ENCODE measurements at regions not wholly inside any gene's neighbourhood (a gene's known extent, or its start where the extent isn't known, plus 50 kb on each side); places are given as distances from the start of the nearest gene placed in this dataset.

GRCh38 chr5:171593976-171594375 is 174.5 kb downstream of the FGF18 start:
- DNase-seq (ENCODE audit: insufficient read length, low spot score, missing footprints), result no peak
- Histone ChIP-seq H3K4me2 (ENCODE audit: insufficient read depth, low read length) (no peak overlapping the region), H3K79me2 (ENCODE audit: insufficient read depth, low read length) (no peaks in the 10 kb centered on the region), H3K36me3 (ENCODE audit: insufficient read depth, low read length) (no peaks in the 10 kb centered on the region), H3K9me3 (ENCODE audit: low read depth, low read length) (no peaks in the 10 kb centered on the region), H3K27me3 (ENCODE audit: insufficient read depth, low read length) (peaks cover 15% of the 10 kb centered on the region), H3K27ac (ENCODE audit: low read depth, low read length) (no peak overlapping the region), H3K4me3 (ENCODE audit: insufficient read depth, low read length) (no peak overlapping the region), H4K20me1 (ENCODE audit: insufficient read depth, low read length) (no peaks in the 10 kb centered on the region), H3K4me1 (ENCODE audit: insufficient read depth, low read length) (peaks cover 8% of the 10 kb centered on the region), H2AFZ (ENCODE audit: low read length) (no peak overlapping the region)
- no peak for TF ChIP-seq CTCF (IDR thresholded peaks at IDR 0.05; ENCODE audit: extremely low read depth, low read depth, low read length)

GRCh38 chr5:171595401-171595800 is 176.0 kb downstream of the FGF18 start:
- Histone ChIP-seq H2AFZ (ENCODE audit: low read length) (no peak overlapping the region), H3K79me2 (ENCODE audit: insufficient read depth, low read length) (no peaks in the 10 kb centered on the region), H3K27me3 (ENCODE audit: insufficient read depth, low read length) (peaks cover 12% of the 10 kb centered on the region), H3K4me1 (ENCODE audit: insufficient read depth, low read length) (peaks cover 8% of the 10 kb centered on the region), H3K4me2 (ENCODE audit: insufficient read depth, low read length) (no peak overlapping the region), H3K4me3 (ENCODE audit: insufficient read depth, low read length) (no peak overlapping the region), H3K36me3 (ENCODE audit: insufficient read depth, low read length) (no peaks in the 10 kb centered on the region), H4K20me1 (ENCODE audit: insufficient read depth, low read length) (no peaks in the 10 kb centered on the region), H3K9me3 (ENCODE audit: low read depth, low read length) (no peaks in the 10 kb centered on the region), H3K27ac (ENCODE audit: low read depth, low read length) (no peak overlapping the region)
- no peak for TF ChIP-seq CTCF (IDR thresholded peaks at IDR 0.05; ENCODE audit: extremely low read depth, low read depth, low read length)
- DNase-seq (ENCODE audit: insufficient read length, low spot score, missing footprints), result no peak

GRCh38 chr5:171595801-171596231 is 176.4 kb downstream of the FGF18 start:
- H3K27ac ChIP-seq (ENCODE audit: low read depth, low read length), result no peak overlapping the region
- no peak overlapping the region for H2AFZ ChIP-seq (ENCODE audit: low read length)
- TF ChIP-seq CTCF (IDR thresholded peaks at IDR 0.05; ENCODE audit: extremely low read depth, low read depth, low read length), result no peak
- H3K36me3 ChIP-seq (ENCODE audit: insufficient read depth, low read length), result no peaks in the 10 kb centered on the region
- DNase-seq (ENCODE audit: insufficient read length, low spot score, missing footprints), result peak; percentile 51
- H3K9me3 ChIP-seq (ENCODE audit: low read depth, low read length), result no peaks in the 10 kb centered on the region
- no peak overlapping the region for H3K4me3 ChIP-seq (ENCODE audit: insufficient read depth, low read length)
- H3K79me2 ChIP-seq (ENCODE audit: insufficient read depth, low read length), result no peaks in the 10 kb centered on the region
- H3K4me1 ChIP-seq (ENCODE audit: insufficient read depth, low read length), result peaks cover 8% of the 10 kb centered on the region
- peaks cover 8% of the 10 kb centered on the region for H3K27me3 ChIP-seq (ENCODE audit: insufficient read depth, low read length)
- no peak overlapping the region for H3K4me2 ChIP-seq (ENCODE audit: insufficient read depth, low read length)
- H4K20me1 ChIP-seq (ENCODE audit: insufficient read depth, low read length), result no peaks in the 10 kb centered on the region

GRCh38 chr5:171596391-171596878 is 177.0 kb downstream of the FGF18 start:
- no peaks in the 10 kb centered on the region for H3K79me2 ChIP-seq (ENCODE audit: insufficient read depth, low read length)
- H3K27ac ChIP-seq (ENCODE audit: low read depth, low read length), result no peak overlapping the region
- no peak overlapping the region for H3K4me3 ChIP-seq (ENCODE audit: insufficient read depth, low read length)
- H2AFZ ChIP-seq (ENCODE audit: low read length), result no peak overlapping the region
- peaks cover 8% of the 10 kb centered on the region for H3K4me1 ChIP-seq (ENCODE audit: insufficient read depth, low read length)
- H3K27me3 ChIP-seq (ENCODE audit: insufficient read depth, low read length), result peaks cover 4% of the 10 kb centered on the region
- no peaks in the 10 kb centered on the region for H4K20me1 ChIP-seq (ENCODE audit: insufficient read depth, low read length)
- peak; percentile 84 for DNase-seq (ENCODE audit: insufficient read length, low spot score, missing footprints)
- no peak for TF ChIP-seq CTCF (IDR thresholded peaks at IDR 0.05; ENCODE audit: extremely low read depth, low read depth, low read length)
- no peak overlapping the region for H3K4me2 ChIP-seq (ENCODE audit: insufficient read depth, low read length)
- no peaks in the 10 kb centered on the region for H3K36me3 ChIP-seq (ENCODE audit: insufficient read depth, low read length)
- H3K9me3 ChIP-seq (ENCODE audit: low read depth, low read length), result no peaks in the 10 kb centered on the region
